ENCODE measurements at regions not wholly inside any gene's neighbourhood (a gene's known extent, or its start where the extent isn't known, plus 50 kb on each side); places are given as distances from the start of the nearest gene placed in this dataset.

- ATAC-seq (no peak), DNase-seq (ENCODE audit: low spot score) (no peak)
Measured at GRCh38 chr6:118761645-118762044, 110.3 kb upstream of the CEP85L start.

GRCh38 chr6:118758946-118759345 is 107.6 kb upstream of the CEP85L start:
- DNase-seq (ENCODE audit: low spot score) (no peak), ATAC-seq (no peak)

GRCh38 chr6:118755941-118756646 is 104.7 kb upstream of the CEP85L start:
- ATAC-seq (no peak), DNase-seq (ENCODE audit: low spot score) (no peak)

GRCh38 chr6:118752803-118753202 is 101.4 kb upstream of the CEP85L start:
- DNase-seq (ENCODE audit: low spot score) (no peak), ATAC-seq (no peak)

- peak; percentile 69 for ATAC-seq
- no peak for DNase-seq (ENCODE audit: low spot score)
Measured at GRCh38 chr6:118751072-118751471, 99.7 kb upstream of the CEP85L start.

GRCh38 chr6:118750143-118750542 is 98.8 kb upstream of the CEP85L start:
- DNase-seq (ENCODE audit: low spot score) = no peak
- ATAC-seq = no peak

GRCh38 chr6:118748311-118749062 is 97.1 kb upstream of the CEP85L start:
- peak; percentile 70 for DNase-seq (ENCODE audit: low spot score)
- ATAC-seq = peak; percentile 83

GRCh38 chr6:118746825-118747174 is 95.4 kb upstream of the CEP85L start:
- DNase-seq (ENCODE audit: low spot score) (no peak), ATAC-seq (no peak)

GRCh38 chr6:118746145-118746824 is 94.9 kb upstream of the CEP85L start:
- ATAC-seq (no peak), DNase-seq (ENCODE audit: low spot score) (no peak)

- DNase-seq (ENCODE audit: low spot score) = no peak
- no peak for ATAC-seq
Measured at GRCh38 chr6:118745156-118745555, 93.8 kb upstream of the CEP85L start.

- ATAC-seq = no peak
- DNase-seq (ENCODE audit: low spot score) = no peak
Measured at GRCh38 chr6:118744261-118744941, 93.0 kb upstream of the CEP85L start.

- DNase-seq (ENCODE audit: low spot score) = no peak
- peak; percentile 27 for ATAC-seq
Measured at GRCh38 chr6:118743746-118744145, 92.4 kb upstream of the CEP85L start.

GRCh38 chr6:118740372-118740771 is 89.0 kb upstream of the CEP85L start:
- no peak for DNase-seq (ENCODE audit: low spot score)
- ATAC-seq = no peak

GRCh38 chr6:118739696-118740353 is 88.4 kb upstream of the CEP85L start:
- no peak for DNase-seq (ENCODE audit: low spot score)
- ATAC-seq = no peak

- ATAC-seq = no peak
- DNase-seq (ENCODE audit: low spot score) = no peak
Measured at GRCh38 chr6:118736440-118736839, 85.0 kb upstream of the CEP85L start.

- DNase-seq (ENCODE audit: low spot score) = no peak
- ATAC-seq = no peak
Measured at GRCh38 chr6:118735320-118735719, 83.9 kb upstream of the CEP85L start.

- DNase-seq (ENCODE audit: low spot score) (no peak), ATAC-seq (no peak)
Measured at GRCh38 chr6:118725944-118726343, 74.6 kb upstream of the CEP85L start.

GRCh38 chr6:118724211-118724610 is 72.8 kb upstream of the CEP85L start:
- DNase-seq (ENCODE audit: low spot score) (no peak), ATAC-seq (no peak)

GRCh38 chr6:118722829-118723813 is 71.7 kb upstream of the CEP85L start:
- DNase-seq (ENCODE audit: low spot score) (no peak), ATAC-seq (no peak)

GRCh38 chr6:118720125-118720473 is 68.7 kb upstream of the CEP85L start:
- no peak for DNase-seq (ENCODE audit: low spot score)
- no peak for ATAC-seq

Measured in left lobe of liver (tissue), 2 donors.